ENCODE measurements at regions not wholly inside any gene's neighbourhood (a gene's known extent, or its start where the extent isn't known, plus 50 kb on each side); places are given as distances from the start of the nearest gene placed in this dataset.
"Not testable (repeated sequence)": the region's sequence is repeated elsewhere in the genome, so short reads cannot be mapped to it uniquely, and the experiment has no call there.

DNA sequence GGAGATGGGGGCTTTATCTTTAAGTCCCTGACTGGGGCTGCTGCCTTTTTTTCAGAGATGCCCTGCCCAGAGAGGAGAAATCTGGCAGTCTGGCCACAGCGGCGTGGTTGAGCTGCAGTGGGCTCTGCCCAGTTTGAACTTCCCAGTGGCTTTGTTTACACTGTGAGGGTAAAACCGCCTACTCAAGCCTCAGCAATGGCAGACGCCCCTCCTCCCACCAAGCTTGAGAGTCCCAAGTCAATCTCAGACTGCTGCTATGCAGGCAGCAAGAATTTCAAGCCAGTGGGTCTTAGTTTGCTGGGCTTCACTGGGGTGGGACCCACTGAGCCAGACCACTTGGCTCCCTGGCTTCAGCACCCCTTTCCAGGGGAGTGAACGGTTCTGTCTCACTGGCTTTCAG, 76.4 kb upstream of the DNAJC1 start:
- DNase-seq = not testable (repeated sequence)

DNA sequence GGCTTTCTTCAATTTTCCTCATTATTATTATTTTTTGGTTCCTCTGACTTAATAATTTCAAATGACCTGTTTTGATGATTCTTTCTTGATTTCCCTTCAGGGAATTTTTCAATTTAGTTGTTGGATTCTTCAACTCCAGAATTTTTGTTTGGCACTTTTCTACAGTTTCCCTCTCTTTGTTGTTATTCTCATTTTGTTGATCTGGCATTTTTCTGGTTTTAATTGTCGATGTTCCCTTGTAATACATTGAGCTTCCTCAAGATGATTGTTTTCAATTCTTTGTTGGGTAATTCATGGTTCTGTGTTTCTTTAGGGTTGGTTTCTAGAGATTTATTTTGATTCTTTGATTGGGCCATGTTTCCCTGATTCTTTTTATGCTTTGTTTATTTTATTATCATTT, 67.8 kb upstream of the DNAJC1 start:
- no peak for DNase-seq

DNA sequence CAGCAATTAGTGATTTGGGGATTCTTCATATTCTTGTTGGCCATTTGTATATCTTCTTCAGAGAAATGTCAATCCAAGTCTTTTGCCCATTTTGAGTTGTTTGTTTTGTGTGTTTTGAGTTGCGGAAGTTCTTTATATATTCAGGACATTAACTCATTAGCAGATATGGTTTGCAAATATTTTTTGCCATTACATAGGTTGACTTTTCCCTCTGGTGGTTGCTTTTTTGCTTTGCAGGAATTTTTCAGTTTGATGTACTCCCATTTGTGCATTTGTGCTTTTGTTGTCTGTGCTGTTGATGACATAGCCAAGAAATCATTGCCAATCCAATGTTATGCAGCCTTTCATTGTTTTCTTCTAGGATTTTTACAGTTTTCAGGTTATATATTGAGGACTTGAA, 63.6 kb upstream of the DNAJC1 start:
- DNase-seq = no peak

DNA sequence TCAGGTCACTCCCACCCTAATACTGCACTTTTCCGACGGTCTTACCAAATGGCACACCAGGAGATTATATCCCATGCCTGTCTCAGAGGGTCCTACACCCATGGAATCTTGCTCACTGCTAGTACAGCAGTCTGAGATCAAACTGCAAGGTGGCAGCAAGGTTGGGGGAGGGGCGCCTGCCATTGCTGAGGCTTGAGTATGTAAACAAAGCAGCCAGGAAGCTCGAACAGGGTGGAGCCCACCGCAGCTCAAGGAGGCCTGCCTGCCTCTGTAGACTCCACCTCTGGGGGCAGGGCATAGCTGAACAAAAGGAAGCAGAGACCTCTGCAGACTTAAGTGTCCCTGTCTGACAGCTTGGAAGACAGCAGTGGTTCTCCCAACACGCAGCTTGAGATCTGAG, 57.5 kb upstream of the DNAJC1 start:
- not testable (repeated sequence) for DNase-seq

DNA sequence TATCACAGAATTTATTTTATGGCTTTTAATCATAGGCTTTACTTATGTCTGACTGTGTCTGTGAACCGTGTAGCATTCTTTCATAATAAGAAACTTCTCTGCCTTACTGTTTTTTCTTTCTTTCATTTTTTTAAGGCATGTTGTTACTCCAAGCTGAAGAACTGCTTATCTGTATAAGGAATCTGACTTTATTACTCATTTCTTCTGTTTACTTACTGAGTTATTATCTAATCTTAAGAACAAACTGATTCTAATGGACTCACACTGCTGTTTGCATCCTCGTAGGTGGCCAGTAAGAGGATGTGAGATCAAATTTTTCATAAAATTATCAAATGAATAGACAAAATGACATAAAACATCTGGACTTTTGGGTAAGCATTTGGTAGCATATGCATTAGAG, 54.7 kb upstream of the DNAJC1 start:
- no peak for DNase-seq

DNA sequence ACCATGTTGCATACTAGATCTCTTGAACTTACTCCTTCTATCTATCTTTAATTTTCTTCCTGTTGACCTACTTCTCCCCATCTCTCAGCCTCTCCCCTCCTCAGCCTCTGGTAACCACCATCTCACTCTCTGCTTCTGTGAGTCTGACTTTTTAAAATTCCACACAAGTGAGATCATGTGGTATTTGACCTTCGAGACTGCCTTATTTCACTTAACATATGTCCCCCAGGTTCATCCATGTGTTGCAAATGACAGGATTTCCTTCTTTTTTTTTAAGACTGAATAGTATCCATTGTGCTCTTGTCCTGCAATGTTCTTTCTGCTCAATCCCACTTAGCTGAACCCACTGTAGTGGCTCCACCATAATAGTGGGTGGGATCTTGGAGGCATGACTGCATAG, 51.4 kb upstream of the DNAJC1 start:
- DNase-seq = peak; percentile 10
